Neutrophil (primary cell): ENCODE measurements at regions not wholly inside any gene's neighbourhood (a gene's known extent, or its start where the extent isn't known, plus 50 kb on each side); places are given as distances from the start of the nearest gene placed in this dataset.

ENCODE experiments used
- H3K27ac ChIP-seq: fragments of 200-600 bp; sonication (generic); 2 replicates; pipeline ENCODE4 v1.5.1; 2016; ENCODE audit warnings: mild to moderate bottlenecking, moderate library complexity
- H3K27me3 ChIP-seq: fragments of 200-600 bp; sonication (generic); 2 replicates; pipeline ENCODE4 v1.6.0; 2016; ENCODE audit warnings: mild to moderate bottlenecking
- H3K36me3 ChIP-seq: fragments of 200-600 bp; sonication (generic); 2 replicates; pipeline ENCODE4 v1.5.1; 2017
- H3K4me1 ChIP-seq, 2 experiments: fragments of 200-600 bp in 1 of 2; sonication (generic) in 1 of 2; 1 replicate in 1 of 2; 2 replicates in 1 of 2; pipeline versions ENCODE4 v1.5.1 to v1.6.1; 2013 to 2016; ENCODE audit warnings: low read depth in 1 of 2, low read length in 1 of 2, mild to moderate bottlenecking in 1 of 2, moderate library complexity in 1 of 2; ENCODE audit not compliant: control insufficient read depth in 1 of 2, insufficient read depth in 1 of 2
- H3K4me3 ChIP-seq, 2 experiments: fragments of 200-600 bp in 1 of 2; sonication (generic) in 1 of 2; 1 replicate in 1 of 2; 2 replicates in 1 of 2; pipeline ENCODE4 v1.5.1; 2013 to 2016; ENCODE audit warnings: low read depth in 1 of 2, low read length in 1 of 2, mild to moderate bottlenecking in 1 of 2, moderate library complexity in 1 of 2
- H3K9me3 ChIP-seq: fragments of 200-600 bp; sonication (generic); 2 replicates; pipeline ENCODE4 v1.5.1; 2016
- TF ChIP-seq, protein P1 (sequence below): fragments of 200-600 bp; sonication (generic); IDR thresholded peaks from 2 replicates; pipeline ENCODE4 v1.5.1; 2016; ENCODE audit warnings: antibody characterized with exemption

DNA sequence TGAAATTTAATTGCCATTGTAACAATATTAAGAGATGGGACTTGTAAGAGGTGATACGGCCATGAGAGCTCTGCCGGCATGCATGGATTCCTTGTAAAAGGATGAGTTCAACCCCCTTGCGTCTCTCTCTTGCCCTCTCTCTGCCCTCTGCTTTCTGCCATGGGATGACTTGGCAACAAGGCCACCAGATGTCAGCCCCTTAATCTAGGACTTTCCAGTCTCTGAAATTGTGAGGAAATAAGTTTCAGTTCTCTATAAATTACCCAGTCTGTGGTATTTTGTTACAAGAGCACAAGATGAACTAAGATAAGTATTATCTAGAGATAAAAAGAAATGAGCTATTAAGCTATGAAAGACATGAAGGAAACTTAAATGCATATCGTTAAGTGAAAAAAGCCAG, 145.7 kb upstream of the AHR start:
- Histone ChIP-seq H3K36me3 (no peaks in the 10 kb centered on the region), H3K4me3 (no peak overlapping the region), H3K27ac (no peak overlapping the region), H3K9me3 (no peaks in the 10 kb centered on the region), H3K27me3 (no peaks in the 10 kb centered on the region), H3K4me1 (no peaks in the 10 kb centered on the region)
- TF ChIP-seq, protein P1, sequence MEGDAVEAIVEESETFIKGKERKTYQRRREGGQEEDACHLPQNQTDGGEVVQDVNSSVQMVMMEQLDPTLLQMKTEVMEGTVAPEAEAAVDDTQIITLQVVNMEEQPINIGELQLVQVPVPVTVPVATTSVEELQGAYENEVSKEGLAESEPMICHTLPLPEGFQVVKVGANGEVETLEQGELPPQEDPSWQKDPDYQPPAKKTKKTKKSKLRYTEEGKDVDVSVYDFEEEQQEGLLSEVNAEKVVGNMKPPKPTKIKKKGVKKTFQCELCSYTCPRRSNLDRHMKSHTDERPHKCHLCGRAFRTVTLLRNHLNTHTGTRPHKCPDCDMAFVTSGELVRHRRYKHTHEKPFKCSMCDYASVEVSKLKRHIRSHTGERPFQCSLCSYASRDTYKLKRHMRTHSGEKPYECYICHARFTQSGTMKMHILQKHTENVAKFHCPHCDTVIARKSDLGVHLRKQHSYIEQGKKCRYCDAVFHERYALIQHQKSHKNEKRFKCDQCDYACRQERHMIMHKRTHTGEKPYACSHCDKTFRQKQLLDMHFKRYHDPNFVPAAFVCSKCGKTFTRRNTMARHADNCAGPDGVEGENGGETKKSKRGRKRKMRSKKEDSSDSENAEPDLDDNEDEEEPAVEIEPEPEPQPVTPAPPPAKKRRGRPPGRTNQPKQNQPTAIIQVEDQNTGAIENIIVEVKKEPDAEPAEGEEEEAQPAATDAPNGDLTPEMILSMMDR, result no peak

DNA sequence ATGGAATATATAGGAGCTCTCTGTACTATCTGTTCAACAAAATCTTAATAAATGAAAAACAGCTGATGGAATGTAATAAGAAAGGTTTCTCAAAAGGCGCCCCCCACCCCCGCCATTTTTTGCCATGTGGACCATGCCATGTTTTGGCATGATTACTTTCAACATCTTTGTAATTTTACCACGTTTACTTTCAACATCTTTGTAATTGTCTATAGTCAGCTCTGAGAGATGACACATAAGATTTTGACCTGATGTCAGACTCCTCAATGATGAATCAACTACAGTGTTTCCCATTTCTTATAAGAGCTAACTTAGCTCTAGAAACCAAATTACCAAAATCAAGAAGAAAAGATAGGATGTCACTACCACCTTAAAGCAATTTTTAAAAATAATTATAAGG, 144.9 kb upstream of the AHR start:
- Histone ChIP-seq H3K4me1 (no peaks in the 10 kb centered on the region), H3K36me3 (no peaks in the 10 kb centered on the region), H3K27me3 (no peaks in the 10 kb centered on the region), H3K27ac (no peak overlapping the region), H3K4me3 (no peak overlapping the region), H3K9me3 (no peaks in the 10 kb centered on the region)
- TF ChIP-seq, protein P1, result no peak

GRCh38 chr7:17155529-17155928, 142.9 kb upstream of the AHR start:
- H3K4me3 ChIP-seq, result no peak overlapping the region
- H3K36me3 ChIP-seq, result no peaks in the 10 kb centered on the region
- H3K27me3 ChIP-seq, result no peaks in the 10 kb centered on the region
- H3K4me1 ChIP-seq, result no peaks in the 10 kb centered on the region
- H3K27ac ChIP-seq, result no peak overlapping the region
- H3K9me3 ChIP-seq, result no peaks in the 10 kb centered on the region
- TF ChIP-seq, protein P1, result no peak

GRCh38 chr7:17158261-17158660, 140.2 kb upstream of the AHR start:
- Histone ChIP-seq H3K4me3 (no peak overlapping the region), H3K27me3 (no peaks in the 10 kb centered on the region), H3K4me1 (no peaks in the 10 kb centered on the region), H3K9me3 (no peaks in the 10 kb centered on the region), H3K27ac (no peak overlapping the region), H3K36me3 (no peaks in the 10 kb centered on the region)
- TF ChIP-seq, protein P1, result no peak

GRCh38 chr7:17159500-17160037, 138.9 kb upstream of the AHR start:
- Histone ChIP-seq H3K4me3 (no peak overlapping the region), H3K9me3 (no peaks in the 10 kb centered on the region), H3K27ac (no peak overlapping the region), H3K4me1 (no peaks in the 10 kb centered on the region), H3K27me3 (no peaks in the 10 kb centered on the region), H3K36me3 (no peaks in the 10 kb centered on the region)
- TF ChIP-seq, protein P1, result no peak

DNA sequence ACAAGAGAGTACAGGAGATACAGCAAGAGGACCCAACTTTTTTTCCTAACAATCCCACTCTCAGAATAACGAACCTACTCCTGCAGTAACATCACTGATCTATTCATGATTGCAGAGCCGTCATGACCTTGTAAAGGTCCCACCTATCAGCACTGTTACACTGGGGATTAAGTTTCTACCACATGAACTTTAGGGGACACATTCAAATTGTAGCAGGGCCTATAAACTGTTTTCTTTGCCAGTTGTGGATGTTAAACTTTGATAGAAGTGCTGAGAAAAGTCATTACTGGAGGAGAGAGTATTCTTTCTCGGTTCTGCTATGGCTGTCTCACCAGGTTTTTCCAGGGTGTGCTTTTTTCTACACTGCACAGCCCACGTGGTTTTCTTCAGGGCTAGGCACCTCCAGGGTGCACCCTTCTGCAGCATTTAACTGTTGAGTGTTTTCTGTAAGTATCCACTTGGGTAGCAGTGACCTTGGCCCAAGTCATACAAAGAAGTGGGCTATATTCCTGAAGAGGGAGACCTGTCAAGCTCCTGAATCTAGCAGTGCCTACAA, 131.6 kb upstream of the AHR start:
- no peaks in the 10 kb centered on the region for H3K36me3 ChIP-seq
- H3K27ac ChIP-seq, result no peak overlapping the region
- no peaks in the 10 kb centered on the region for H3K9me3 ChIP-seq
- H3K4me3 ChIP-seq, result no peak overlapping the region
- no peaks in the 10 kb centered on the region for H3K4me1 ChIP-seq
- TF ChIP-seq, protein P1, result no peak
- H3K27me3 ChIP-seq, result no peaks in the 10 kb centered on the region
